Breast epithelium (tissue), 4 donors: ENCODE measurements at regions not wholly inside any gene's neighbourhood (a gene's known extent, or its start where the extent isn't known, plus 50 kb on each side); places are given as distances from the start of the nearest gene placed in this dataset.

ENCODE experiments used
- DNase-seq, 2 donors: peaks; one replicate each; pipeline ENCODE4 v3.0.0-alpha.2; 2019; ENCODE audit warnings: low spot score in 2 of 2
- H3K27ac ChIP-seq, 2 donors: fragments of 200-600 bp; sonication (generic) in 1 of 2; one replicate each; pipeline ENCODE4 v1.5.1; 2016 to 2019; ENCODE audit warnings: mild to moderate bottlenecking in 1 of 2
- H3K27me3 ChIP-seq, 2 donors: fragments of 200-600 bp; sonication (generic) in 1 of 2; one replicate each; pipeline versions ENCODE4 v1.5.1 to v1.6.0; 2017 to 2019; ENCODE audit warnings: control low read depth in 1 of 2, mild to moderate bottlenecking in 1 of 2
- H3K36me3 ChIP-seq: fragments of 200-600 bp; one replicate; pipeline ENCODE4 v1.5.1; 2019
- H3K4me1 ChIP-seq, 2 donors: fragments of 200-600 bp; sonication (generic); one replicate each; pipeline ENCODE4 v1.5.1; 2016 to 2019; ENCODE audit warnings: control low read depth in 1 of 2
- H3K4me3 ChIP-seq, 3 donors: fragments of 200-600 bp; sonication (generic); 1 replicate in 2 of 3; 2 replicates in 1 of 3; pipeline ENCODE4 v1.5.1; 2016 to 2019; ENCODE audit warnings: mild to moderate bottlenecking in 3 of 3, moderate library complexity in 2 of 3
- H3K9me3 ChIP-seq, 2 donors: fragments of 200-600 bp; sonication (generic) in 1 of 2; one replicate each; pipeline ENCODE4 v1.5.1; 2016 to 2019; ENCODE audit warnings: control low read depth in 1 of 2
- POLR2A ChIP-seq: fragments of 450-650 bp; IDR thresholded peaks from one replicate; pipeline ENCODE4 v1.6.1; 2016; ENCODE audit warnings: antibody characterized with exemption, mild to moderate bottlenecking, moderate library complexity
- POLR2AphosphoS5 ChIP-seq, 3 donors: sonication (generic); formaldehyde crosslinking; IDR thresholded peaks; one replicate each; pipeline ENCODE4 v1.6.1; 2017; ENCODE audit warnings: antibody characterized with exemption in 3 of 3
- intact Hi-C: fragments of 100-400 bp; cut with DNase I; formaldehyde crosslinking; loops from one replicate; pipeline ENCODE4 v1.15.1; 2023; ENCODE audit warnings: low total_unique reads
- TF ChIP-seq, protein P1 (sequence below), 3 donors: fragments of 450-650 bp; IDR thresholded peaks; one replicate each; pipeline ENCODE4 v1.5.1; 2016 to 2017; ENCODE audit warnings: antibody characterized with exemption in 3 of 3, mild to moderate bottlenecking in 3 of 3, moderate library complexity in 3 of 3

- H3K4me1 ChIP-seq, result no peaks in the 10 kb centered on the region
- no peak overlapping the region for H3K27ac ChIP-seq
- TF ChIP-seq POLR2AphosphoS5 (IDR thresholded peaks at IDR 0.05) (no peak), POLR2A (no peak)
- H3K9me3 ChIP-seq, result no peaks in the 10 kb centered on the region
- H3K36me3 ChIP-seq, result no peaks in the 10 kb centered on the region
- intact Hi-C loops, result no loop called here
- no peak overlapping the region for H3K4me3 ChIP-seq
- no peak for DNase-seq
- H3K27me3 ChIP-seq, result peaks cover 0 to 13% of the 10 kb centered on the region in 2 donors
Observed at GRCh38 chr2:887639-888038, 63.0 kb upstream of the SNTG2 start.

- Histone ChIP-seq H3K4me1 (no peaks in the 10 kb centered on the region), H3K9me3 (no peaks in the 10 kb centered on the region), H3K36me3 (no peaks in the 10 kb centered on the region), H3K27me3 (peaks cover 0 to 10% of the 10 kb centered on the region in 2 donors), H3K4me3 (no peak overlapping the region), H3K27ac (no peak overlapping the region)
- intact Hi-C loops, result no loop called here
- DNase-seq, result no peak
- TF ChIP-seq POLR2AphosphoS5 (IDR thresholded peaks at IDR 0.05) (no peak), POLR2A (no peak)
- TF ChIP-seq, protein P1, sequence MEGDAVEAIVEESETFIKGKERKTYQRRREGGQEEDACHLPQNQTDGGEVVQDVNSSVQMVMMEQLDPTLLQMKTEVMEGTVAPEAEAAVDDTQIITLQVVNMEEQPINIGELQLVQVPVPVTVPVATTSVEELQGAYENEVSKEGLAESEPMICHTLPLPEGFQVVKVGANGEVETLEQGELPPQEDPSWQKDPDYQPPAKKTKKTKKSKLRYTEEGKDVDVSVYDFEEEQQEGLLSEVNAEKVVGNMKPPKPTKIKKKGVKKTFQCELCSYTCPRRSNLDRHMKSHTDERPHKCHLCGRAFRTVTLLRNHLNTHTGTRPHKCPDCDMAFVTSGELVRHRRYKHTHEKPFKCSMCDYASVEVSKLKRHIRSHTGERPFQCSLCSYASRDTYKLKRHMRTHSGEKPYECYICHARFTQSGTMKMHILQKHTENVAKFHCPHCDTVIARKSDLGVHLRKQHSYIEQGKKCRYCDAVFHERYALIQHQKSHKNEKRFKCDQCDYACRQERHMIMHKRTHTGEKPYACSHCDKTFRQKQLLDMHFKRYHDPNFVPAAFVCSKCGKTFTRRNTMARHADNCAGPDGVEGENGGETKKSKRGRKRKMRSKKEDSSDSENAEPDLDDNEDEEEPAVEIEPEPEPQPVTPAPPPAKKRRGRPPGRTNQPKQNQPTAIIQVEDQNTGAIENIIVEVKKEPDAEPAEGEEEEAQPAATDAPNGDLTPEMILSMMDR (IDR thresholded peaks at IDR 0.05), result no peak
Observed at GRCh38 chr2:886072-887022, 64.3 kb upstream of the SNTG2 start.

- intact Hi-C loops, result no loop called here
- Histone ChIP-seq H3K9me3 (no peaks in the 10 kb centered on the region), H3K27me3 (peaks cover 0 to 10% of the 10 kb centered on the region in 2 donors), H3K36me3 (no peaks in the 10 kb centered on the region), H3K4me1 (no peaks in the 10 kb centered on the region), H3K4me3 (no peak overlapping the region), H3K27ac (no peak overlapping the region)
- TF ChIP-seq POLR2AphosphoS5 (IDR thresholded peaks at IDR 0.05) (no peak), POLR2A (no peak)
- TF ChIP-seq, protein P1 (IDR thresholded peaks at IDR 0.05), result no peak
- no peak for DNase-seq
Observed at GRCh38 chr2:885230-886071, 65.2 kb upstream of the SNTG2 start.

DNA sequence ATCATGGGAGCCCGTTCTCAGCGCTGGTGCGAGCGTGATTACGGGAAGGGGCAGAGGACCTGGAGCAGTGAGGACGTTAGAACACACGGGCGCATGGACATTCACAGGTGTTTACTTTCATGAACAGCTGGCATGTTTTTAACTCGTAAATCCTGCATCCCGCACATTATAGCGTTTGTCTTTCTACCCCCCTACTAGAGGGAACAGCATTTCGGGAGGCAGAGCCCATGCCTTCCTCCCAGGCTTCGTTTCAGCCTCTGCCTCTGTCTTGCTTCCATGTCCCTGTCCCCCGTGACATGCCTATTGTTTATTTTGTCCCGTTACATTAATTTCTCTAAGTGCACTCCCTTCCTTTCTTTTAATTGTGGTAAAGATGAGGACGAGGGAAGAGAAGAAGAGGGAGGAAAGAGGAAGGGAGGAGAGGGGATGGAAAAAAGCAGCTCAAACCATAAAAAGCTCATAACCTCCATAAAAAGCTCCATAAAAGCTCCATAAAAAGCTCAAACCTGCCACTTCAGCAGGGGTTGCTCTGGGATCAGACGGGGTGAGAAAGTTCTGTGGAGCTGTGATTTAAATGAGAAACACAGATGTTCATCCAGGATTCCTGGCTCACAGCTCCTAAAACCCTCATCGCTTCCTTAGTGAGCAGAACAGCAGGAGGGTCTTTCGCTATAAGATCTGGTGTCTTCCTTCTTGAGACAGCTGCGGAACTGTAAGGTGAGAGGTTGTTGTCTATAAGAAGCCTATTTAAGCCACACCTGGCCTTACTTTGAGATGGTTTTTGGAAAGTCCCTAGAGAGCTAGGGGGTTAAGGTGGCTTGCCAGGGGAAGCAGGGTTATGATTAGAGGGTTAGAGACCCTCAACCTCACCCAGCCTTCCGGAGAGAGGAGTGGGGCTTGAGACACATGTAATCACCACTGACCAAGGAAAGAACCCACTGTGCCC lies 66.6 kb upstream of the SNTG2 start:
- TF ChIP-seq POLR2AphosphoS5 (IDR thresholded peaks at IDR 0.05), result no peak
- TF ChIP-seq, protein P1 (IDR thresholded peaks at IDR 0.05), result no peak
- Histone ChIP-seq H3K9me3 (no peaks in the 10 kb centered on the region), H3K4me3 (no peak overlapping the region), H3K36me3 (no peaks in the 10 kb centered on the region), H3K27ac (no peak overlapping the region), H3K27me3 (peaks cover 0 to 10% of the 10 kb centered on the region in 2 donors), H3K4me1 (no peaks in the 10 kb centered on the region)
- DNase-seq, result no peak
- intact Hi-C loops, result no loop called here

GRCh38 chr2:883260-883802 lies 67.3 kb upstream of the SNTG2 start:
- DNase-seq, result no peak
- Histone ChIP-seq H3K4me3 (no peak overlapping the region), H3K27ac (no peak overlapping the region), H3K4me1 (no peaks in the 10 kb centered on the region), H3K36me3 (no peaks in the 10 kb centered on the region), H3K9me3 (no peaks in the 10 kb centered on the region), H3K27me3 (peaks cover 0 to 10% of the 10 kb centered on the region in 2 donors)
- intact Hi-C loops, result no loop called here
- TF ChIP-seq, protein P1 (IDR thresholded peaks at IDR 0.05), result no peak
- no peak for TF ChIP-seq POLR2A
- no peak for TF ChIP-seq POLR2AphosphoS5 (IDR thresholded peaks at IDR 0.05)
